ENCODE measurements at regions not wholly inside any gene's neighbourhood (a gene's known extent, or its start where the extent isn't known, plus 50 kb on each side); places are given as distances from the start of the nearest gene placed in this dataset.

DNA sequence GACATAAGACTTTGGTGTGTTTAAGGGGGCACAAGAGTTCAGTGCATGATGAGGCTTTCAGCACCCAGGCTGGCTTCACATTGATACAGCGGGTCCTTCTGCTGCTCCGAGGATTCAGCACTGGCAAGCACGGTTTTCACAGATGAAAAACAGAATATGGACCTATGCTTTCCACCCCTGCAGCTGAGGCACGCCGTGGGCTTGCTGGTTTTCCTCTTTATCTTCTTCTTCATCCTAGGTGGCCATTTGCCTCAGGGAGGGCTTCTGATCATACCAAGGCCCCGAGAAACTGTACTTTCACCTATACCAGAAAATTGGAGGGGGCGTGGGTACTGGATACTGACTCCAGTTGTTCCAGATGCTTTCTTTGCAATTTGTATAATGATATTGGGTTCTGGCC, 277.1 kb upstream of the ZNF32 start:
- TF ChIP-seq, protein P1, sequence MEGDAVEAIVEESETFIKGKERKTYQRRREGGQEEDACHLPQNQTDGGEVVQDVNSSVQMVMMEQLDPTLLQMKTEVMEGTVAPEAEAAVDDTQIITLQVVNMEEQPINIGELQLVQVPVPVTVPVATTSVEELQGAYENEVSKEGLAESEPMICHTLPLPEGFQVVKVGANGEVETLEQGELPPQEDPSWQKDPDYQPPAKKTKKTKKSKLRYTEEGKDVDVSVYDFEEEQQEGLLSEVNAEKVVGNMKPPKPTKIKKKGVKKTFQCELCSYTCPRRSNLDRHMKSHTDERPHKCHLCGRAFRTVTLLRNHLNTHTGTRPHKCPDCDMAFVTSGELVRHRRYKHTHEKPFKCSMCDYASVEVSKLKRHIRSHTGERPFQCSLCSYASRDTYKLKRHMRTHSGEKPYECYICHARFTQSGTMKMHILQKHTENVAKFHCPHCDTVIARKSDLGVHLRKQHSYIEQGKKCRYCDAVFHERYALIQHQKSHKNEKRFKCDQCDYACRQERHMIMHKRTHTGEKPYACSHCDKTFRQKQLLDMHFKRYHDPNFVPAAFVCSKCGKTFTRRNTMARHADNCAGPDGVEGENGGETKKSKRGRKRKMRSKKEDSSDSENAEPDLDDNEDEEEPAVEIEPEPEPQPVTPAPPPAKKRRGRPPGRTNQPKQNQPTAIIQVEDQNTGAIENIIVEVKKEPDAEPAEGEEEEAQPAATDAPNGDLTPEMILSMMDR (IDR thresholded peaks at IDR 0.05; ENCODE audit: low read length), result no peak
- TF ChIP-seq EZH2phosphoT487 (IDR thresholded peaks at IDR 0.05; ENCODE audit: low read length), result no peak
- no peak for TF ChIP-seq EZH2 (optimal IDR thresholded peaks at IDR 0.05; ENCODE audit: low read depth, low read length)
